ENCODE measurements at regions not wholly inside any gene's neighbourhood (a gene's known extent, or its start where the extent isn't known, plus 50 kb on each side); places are given as distances from the start of the nearest gene placed in this dataset.

- no peak for TF ChIP-seq REST (IDR thresholded peaks at IDR 0.05; ENCODE audit: borderline replicate concordance)
- TF ChIP-seq REST (CRISPR knock-in tag; IDR thresholded peaks at IDR 0.05; ENCODE audit: low read depth): no peak
- TF ChIP-seq STAG1 (CRISPR knock-in tag; IDR thresholded peaks at IDR 0.05; ENCODE audit: borderline replicate concordance): no peak
- TF ChIP-seq ATF4 (CRISPR knock-in tag; IDR thresholded peaks at IDR 0.05): no peak
- TF ChIP-seq ZNF639 (CRISPR knock-in tag; conservative IDR thresholded peaks at IDR 0.05 in 1 of 2, IDR thresholded peaks at IDR 0.05 in 1 of 2): no peak
- TF ChIP-seq XRCC5 (IDR thresholded peaks at IDR 0.05; ENCODE audit: low read depth, low read length): no peak
- no peak for TF ChIP-seq CTCFL (IDR thresholded peaks at IDR 0.05; ENCODE audit: borderline replicate concordance, insufficient read depth, low read depth, low read length, poor library complexity, severe bottlenecking)
- TF ChIP-seq SRSF3 (IDR thresholded peaks at IDR 0.05; ENCODE audit: insufficient read depth, low read length): no peak
Observed at GRCh38 chr11:92841719-92842118, 127.7 kb upstream of the MTNR1B start (continued).

Measured in K562 (cell line).